HG03064 (cell line): ENCODE measurements at regions not wholly inside any gene's neighbourhood (a gene's known extent, or its start where the extent isn't known, plus 50 kb on each side); places are given as distances from the start of the nearest gene placed in this dataset.
"Not testable (repeated sequence)": the region's sequence is repeated elsewhere in the genome, so short reads cannot be mapped to it uniquely, and the experiment has no call there.

ENCODE experiments used
- ATAC-seq: cut with Tn5 transposase; IDR thresholded peaks from one replicate; pipeline ENCODE4 v1.9.1; 2021; ENCODE audit warnings: low read depth; ENCODE audit not compliant: unreplicated experiment

- no peak for ATAC-seq
These were observed 689.6 kb upstream of the HS6ST1 start for GRCh38 chr2:129008055-129008880.

GRCh38 chr2:129008881-129009554, 690.4 kb upstream of the HS6ST1 start:
- ATAC-seq: no peak

DNA sequence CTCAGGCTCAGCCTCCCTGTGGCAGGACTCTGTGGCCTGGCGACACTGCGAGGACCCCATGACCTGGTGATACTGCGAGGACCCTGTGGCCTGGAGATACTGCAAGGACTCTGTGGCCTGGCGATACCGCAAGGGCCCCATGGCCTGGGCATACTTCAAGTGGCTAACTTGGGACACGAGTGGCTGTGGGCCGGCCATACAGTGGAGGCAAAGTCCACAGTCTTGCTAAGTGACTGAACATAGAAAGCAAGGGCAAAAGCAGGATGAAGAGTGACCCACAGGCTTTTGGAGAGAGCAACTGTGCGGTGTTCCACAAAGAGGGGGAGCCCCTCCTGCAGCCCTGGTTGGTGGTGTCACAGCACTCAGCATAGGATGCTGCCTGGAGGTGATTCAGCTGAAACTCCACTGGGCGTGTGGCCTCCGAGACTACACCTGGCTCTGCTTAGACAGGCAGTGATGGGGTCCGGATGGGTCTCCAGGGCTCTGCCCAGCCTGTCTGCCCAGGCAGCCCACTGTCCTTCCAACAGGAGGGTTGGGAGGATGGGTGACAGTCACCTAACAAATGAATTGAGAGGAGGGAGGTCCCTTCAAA, 691.0 kb upstream of the HS6ST1 start:
- no peak for ATAC-seq

- no peak for ATAC-seq
These were observed 691.6 kb upstream of the HS6ST1 start for GRCh38 chr2:129010262-129010661.

DNA sequence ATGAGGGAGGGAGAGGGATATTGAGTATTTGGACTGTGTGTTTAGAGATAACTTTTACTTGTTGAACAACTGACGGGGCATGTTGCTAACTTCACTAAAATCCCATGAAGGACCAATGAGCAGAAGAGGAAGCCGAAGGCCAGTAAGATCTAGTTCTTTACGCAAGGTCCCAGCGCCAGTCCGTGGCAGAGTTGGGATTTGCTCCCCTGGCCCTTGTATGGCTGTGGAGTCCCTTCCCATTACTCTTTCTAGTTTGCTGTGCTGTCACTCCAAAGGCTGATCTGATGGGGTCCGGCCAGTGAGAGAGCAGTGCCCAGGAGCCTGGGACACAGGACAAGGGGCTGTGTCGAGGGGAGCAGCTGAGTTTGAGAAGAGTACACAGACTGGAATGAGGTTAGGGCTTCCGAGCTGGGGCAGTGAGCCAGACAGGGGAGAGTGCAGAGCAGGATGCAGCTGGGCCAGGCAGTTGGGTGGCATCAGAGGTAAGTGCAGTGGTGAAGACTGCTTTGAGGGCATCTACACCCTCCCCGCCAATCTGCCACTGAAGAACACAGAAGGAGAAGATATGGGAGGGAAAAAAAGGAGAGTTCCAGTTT, 692.9 kb upstream of the HS6ST1 start:
- no peak for ATAC-seq

DNA sequence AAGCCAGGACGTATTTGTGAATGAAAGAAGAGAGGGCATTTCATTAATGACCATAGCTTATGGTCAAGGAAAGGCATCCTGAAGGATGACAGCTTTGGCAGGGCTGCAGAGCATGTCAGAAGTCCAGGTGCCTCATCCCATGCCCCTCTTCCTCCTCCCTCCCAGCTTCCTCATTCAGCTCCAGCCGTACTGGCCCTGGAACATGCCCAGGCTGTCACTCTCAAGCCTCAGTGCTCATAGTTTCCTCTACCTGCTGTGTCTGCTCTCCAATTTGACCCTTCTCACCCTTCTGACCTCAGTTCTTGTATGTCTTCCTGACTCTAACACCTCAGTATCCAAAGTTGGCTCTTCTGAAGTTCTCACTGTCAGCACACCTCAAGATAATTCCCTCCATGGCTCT, 695.8 kb upstream of the HS6ST1 start:
- no peak for ATAC-seq

- no peak for ATAC-seq
These were observed 697.0 kb upstream of the HS6ST1 start for GRCh38 chr2:129015397-129016285.

- no peak for ATAC-seq
These were observed 698.3 kb upstream of the HS6ST1 start for GRCh38 chr2:129016972-129017371.

DNA sequence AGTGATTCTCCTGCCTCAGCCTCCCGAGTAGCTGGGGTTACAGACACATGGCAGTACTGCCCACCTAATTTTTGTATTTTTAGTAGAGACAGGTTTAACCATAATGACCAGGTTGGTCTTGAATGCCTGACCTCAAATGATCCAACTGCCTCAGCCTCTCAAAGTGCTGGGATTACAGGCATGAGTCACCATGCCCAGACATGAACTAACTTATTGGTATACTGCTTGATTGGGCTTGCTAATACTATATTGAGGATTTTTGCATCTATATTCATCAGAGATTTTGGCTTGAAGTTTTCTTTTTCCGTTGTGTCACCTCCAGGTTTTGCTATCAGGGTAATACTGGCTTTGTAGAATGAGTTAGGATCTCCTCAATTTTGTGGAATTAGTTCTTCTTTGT, 706.1 kb upstream of the HS6ST1 start:
- no peak for ATAC-seq

GRCh38 chr2:129035992-129036391, 717.3 kb upstream of the HS6ST1 start:
- ATAC-seq: no peak

GRCh38 chr2:129043677-129044076, 725.0 kb upstream of the HS6ST1 start:
- not testable (repeated sequence) for ATAC-seq

DNA sequence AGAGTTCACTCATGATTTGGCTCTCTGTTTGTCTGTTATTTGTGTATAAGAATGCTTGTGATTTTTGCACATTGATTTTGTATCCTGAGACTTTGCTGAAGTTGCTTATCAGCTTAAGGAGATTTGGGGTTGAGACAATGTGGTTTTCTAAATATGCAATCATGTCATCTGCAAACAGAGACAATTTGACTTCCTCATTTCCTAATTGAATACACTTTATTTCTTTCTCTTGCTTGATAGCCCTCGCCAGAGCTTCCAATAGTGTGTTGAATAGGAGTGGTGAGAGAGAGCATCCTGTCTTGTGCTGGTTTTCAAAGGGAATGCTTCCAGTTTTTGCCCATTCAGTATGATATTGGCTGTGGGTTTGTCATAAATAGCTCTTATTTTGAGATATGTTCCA, 727.8 kb upstream of the HS6ST1 start:
- ATAC-seq: not testable (repeated sequence)

GRCh38 chr2:129050101-129050500, 731.4 kb upstream of the HS6ST1 start:
- no peak for ATAC-seq

DNA sequence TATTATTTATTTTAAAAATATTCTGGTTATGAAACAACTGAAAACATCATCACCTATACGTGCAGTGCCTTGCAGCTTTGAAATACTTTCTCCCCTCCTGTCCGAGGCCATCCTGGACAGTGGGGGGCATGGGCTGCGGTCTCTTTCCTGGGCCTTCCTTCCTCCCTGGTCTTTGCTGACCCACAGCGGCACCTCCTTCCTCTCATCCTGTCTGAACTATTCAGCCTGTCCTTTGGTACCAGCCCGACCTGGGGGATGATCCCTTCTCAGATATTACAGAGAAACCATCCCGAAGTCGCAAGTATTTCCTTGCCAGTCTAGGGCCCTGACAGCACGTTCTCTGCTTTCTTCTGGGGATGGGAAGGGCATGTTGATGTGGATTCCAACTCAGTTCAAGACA, 736.6 kb upstream of the HS6ST1 start:
- ATAC-seq: no peak

DNA sequence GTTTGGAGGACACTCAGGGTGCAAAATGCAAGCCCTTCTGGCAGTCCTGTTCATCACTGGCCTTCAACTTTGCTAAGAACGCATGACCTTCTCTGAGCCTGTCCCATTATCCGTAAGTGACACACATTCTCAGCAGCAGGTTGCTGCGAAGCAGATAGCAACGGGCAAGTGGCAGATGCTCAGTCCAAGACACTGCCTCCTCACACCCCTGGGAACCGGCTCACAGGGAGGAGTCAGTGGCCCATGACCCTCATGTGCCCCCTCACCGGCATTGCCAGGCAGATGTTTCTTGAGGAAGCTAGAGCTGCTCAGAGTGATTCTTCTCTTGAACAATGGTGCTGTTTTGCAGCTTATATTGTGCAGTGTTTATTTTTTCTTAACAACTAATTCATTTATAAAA, 737.2 kb upstream of the HS6ST1 start:
- ATAC-seq: no peak

DNA sequence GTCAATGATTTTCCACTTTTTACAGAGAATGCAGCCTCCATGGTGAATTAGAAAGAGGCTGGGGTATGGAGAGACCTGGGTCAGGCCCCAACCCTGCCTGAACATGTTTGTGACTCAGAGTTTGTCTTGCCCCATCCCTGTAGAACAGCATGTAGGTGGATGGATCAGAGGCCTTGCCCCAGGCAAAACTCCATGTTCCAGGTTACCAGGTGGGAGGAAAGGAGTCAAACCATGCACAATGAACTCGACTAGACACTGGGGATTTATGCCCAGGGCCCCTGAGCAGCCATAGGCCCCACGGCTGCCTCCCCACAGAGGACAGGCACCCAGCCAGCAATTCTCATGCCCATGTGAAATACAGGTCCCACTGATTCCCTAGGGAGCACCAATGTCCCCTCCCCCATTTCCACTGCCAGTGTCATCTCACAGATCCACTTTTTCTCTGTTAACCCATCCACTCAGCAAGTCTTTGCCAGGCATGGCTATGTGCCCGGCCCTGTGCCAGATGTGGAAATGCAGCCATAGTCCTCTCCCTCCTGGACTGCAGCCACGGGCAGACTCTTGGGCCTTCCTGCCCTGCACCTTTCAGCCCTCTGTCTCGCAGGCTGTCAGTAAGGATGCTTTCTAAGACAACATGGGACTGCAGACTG, 737.8 kb upstream of the HS6ST1 start:
- no peak for ATAC-seq

- ATAC-seq: no peak
These were observed 738.3 kb upstream of the HS6ST1 start for GRCh38 chr2:129056959-129057317.

GRCh38 chr2:129058981-129059380, 740.3 kb upstream of the HS6ST1 start:
- no peak for ATAC-seq

- ATAC-seq: no peak
These were observed 740.8 kb upstream of the HS6ST1 start for GRCh38 chr2:129059476-129059875.
